Cardiac septum (tissue), 1 donor: ENCODE measurements at regions not wholly inside any gene's neighbourhood (a gene's known extent, or its start where the extent isn't known, plus 50 kb on each side); places are given as distances from the start of the nearest gene placed in this dataset.

Source experiments
- DNase-seq: peaks from one replicate; pipeline ENCODE4 v3.0.0-alpha.2; 2020; ENCODE audit warnings: low spot score
- intact Hi-C: fragments of 100-400 bp; cut with DNase I; formaldehyde crosslinking; loops from one replicate; pipeline ENCODE4 v1.14.0; 2022
- donor health status: DM: no; HTN: no; CAD: no.

DNA sequence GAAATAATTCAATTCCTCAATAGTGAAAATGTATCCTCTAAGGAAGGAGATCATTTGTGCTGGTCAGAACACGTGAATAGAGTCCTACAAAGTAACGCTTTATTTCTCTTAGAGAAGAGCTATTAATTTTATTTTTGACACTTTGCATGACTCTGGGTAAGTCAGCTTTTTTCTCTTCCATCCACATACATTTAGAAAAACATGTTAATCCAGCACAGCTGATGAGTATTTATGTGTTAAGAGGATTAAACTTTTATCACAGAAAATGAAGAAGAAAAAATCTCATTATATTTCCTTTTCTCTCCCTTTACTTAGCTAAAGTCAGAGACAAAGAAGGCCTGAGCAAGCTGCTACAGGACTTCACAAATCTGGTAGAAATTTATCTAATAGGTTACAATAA lies 649.5 kb upstream of the CCDC179 start:
- DNase-seq: no peak
- intact Hi-C loops: no loop called here

DNA sequence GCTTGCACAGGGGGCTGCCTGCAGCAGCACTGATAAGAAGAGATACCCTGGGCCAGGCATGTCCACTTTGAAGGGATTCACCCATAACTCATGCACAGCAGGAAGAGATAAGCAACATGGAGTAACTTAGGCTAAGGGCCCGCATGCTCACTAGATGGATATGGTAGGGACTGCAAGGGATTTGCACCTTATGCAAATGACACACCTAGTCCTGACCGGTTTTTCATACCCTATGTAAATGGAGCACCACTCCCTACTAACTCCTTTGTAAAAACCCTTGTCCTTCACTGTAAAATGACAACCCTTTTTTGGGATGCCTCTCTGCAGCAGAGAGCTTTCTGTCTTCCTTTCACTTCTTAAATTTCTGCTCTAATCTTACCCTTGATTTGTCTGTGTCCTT lies 658.9 kb upstream of the CCDC179 start:
- DNase-seq: no peak
- intact Hi-C loops: no loop called here

DNA sequence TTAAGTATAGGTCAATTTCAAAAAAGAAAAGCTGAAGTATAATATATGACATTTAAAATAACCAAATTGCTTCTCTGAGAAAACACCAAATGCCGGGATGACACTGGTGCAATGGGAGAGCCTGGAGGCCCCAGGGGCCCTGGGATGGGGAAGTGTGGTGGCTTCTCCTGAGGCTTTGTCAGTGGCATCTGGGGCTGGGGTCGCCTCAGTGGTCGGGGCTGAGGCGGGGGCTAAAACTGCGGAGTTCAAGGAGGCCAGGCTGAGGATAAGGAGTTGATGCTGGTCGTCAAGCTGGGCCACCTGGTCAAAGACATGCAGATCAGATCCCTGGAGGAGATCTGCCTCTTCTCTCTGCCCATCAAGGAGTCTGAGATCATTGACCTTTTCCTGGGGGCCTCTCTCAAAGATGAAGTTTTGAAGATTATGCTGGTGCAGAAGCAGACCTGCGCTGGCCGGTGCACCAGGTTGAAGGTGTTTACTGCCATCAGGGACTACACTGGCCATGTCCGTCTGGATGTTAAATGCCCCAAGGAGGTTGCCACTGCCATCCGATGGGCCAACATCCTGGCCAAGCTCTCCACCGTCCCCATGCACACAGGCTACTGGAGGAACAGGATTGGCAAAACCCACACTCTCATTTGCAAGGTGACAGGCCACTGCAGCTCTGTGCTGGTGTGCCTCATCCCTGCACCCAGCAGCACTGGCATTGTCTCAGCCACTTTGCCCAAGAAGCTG lies 660.1 kb upstream of the CCDC179 start:
- DNase-seq: no peak
- intact Hi-C loops: no loop called here

DNA sequence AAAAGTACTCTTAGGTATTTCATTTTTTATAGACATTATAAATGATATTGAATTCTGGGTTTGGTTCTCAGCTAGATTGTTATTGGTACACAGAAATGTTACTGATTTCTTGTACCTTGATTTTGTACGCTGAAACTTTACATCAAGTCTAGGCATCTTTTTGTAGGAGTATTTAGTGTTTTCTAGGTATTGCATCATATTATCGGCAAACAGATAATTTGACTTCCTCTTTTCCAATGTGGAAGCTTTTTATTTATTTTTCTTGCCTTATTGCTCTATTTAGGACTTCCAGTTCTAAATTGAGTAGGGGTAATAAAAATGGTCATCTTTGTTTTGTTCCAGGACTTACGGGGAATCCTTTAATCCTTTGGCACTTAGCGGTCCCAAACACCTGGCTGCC lies 676.6 kb upstream of the CCDC179 start:
- intact Hi-C loops: no loop called here
- DNase-seq: no peak

DNA sequence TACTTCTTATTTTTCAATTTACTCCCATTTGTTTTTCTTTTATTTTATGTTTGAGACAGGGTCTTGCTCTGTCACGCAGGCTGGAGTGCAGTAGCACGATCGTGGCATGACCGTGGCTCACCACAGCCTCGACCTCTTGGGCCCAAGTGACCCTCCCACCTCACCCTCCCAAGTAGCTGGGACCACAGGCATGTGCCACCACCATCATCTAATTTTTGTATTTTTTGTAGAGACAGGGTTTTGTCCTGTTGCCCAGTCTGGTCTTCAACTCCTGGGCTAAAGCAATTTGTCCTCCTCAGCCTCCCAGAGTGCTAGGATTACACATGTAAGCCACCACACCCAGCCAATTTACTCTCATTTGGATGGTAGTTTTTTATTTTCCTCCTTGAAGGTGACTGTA lies 679.3 kb upstream of the CCDC179 start:
- no peak for DNase-seq
- intact Hi-C loops: no loop called here

DNA sequence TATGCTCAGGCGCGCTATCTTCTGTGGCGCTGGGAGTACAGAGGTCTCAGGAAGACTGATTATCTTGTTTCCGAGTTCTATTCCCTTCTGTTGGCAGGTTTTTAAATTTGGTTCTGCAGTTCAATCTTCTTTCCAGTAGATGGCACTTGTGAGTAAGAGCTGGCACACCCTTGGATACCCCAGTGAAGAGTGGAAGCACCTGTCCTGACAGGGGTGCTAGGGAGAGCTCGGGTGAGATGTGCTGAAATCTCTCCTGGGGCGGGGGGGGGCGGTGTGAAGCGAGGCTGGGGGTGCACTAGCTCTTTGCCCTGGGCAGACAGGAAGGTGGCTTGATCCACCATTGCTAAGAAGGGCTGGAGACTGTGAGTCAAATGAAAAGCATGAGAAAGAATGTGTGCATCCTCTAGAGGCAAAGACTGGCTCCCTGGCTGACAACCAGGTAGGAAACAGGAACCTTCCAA lies 679.9 kb upstream of the CCDC179 start:
- DNase-seq: no peak
- intact Hi-C loops: no loop called here

DNA sequence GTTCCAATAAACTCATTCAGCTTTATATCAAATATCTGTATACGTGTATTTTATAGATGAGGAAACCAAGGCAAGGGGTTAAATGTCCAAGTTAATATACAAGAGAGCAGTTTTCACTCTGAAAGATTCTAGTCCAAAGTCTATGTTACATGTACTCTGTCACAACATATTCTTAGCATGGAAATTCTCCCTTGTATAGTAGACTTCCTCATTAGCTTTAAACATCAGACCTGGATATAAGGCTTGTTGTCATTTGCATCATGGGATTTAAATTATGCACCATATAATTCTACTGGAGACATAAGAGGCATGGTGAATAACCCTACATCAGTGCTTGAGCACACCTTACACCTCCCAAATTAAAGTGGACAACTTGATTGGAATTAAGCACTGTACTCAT lies 681.9 kb upstream of the CCDC179 start:
- intact Hi-C loops: no loop called here
- no peak for DNase-seq

DNA sequence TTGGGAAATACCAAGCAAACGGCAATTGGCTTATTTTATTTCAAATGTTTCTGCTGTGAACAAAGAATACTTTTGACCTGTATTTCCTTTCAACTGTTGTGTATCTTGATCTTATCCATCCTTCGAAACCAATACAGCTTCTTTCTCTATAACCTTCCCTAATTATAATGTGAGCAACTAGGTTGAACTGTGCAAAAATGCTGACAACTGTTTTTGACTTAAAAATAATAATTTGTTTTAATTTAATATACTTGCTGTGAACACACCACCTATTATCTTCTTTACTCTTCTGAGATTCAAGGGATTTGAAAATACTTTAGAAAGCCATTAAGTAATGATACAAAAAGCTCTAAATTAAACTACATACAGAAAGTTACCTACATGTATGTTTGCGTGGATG lies 682.5 kb upstream of the CCDC179 start:
- intact Hi-C loops: no loop called here
- DNase-seq: no peak

DNA sequence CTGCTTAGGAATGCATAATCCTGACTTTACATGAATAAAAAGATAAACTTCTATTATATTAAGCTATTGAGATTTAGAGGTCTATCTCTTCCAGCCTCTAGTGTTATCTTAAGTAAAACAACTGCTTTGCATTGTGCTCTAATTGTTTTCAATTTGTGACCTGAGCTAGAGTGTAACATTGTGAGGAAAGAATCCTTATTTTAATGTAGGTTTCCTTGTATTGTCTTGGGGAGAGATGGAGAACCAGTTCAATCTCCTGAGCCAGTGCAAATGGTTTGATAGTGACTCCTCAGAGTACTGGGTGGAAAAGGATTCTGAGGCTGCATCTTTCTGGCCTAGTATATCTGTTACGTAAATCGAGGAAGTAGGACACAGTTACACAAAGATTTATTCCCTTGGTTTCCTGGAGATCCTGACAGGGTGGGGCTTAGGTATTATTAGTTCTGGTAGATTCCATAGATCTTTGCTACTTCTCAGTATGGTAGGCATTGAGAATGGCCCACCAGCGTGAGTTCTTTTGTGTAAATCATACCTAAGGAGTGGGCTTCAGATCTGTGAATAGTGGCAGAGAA lies 683.5 kb upstream of the CCDC179 start:
- no peak for DNase-seq
- intact Hi-C loops: no loop called here

DNA sequence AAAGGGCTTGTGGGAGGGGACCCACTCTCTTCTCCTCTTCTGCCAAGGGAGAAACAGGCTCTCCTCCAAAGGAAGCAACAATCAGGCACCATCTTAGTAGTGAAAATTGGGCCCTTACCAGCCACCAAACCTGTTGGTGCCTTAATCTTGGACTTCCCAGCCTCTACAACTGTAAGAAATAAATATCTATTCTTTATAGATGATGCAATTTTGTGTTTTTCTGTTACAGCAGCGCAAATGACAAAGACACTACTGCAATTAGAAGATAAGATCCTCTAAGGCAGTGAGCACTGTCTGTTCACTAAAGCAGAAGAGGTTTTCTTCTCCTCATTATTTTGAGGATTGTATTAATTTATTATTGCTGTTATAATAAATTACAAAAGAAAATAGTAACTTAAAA lies 691.4 kb upstream of the CCDC179 start:
- intact Hi-C loops: no loop called here
- DNase-seq: no peak

DNA sequence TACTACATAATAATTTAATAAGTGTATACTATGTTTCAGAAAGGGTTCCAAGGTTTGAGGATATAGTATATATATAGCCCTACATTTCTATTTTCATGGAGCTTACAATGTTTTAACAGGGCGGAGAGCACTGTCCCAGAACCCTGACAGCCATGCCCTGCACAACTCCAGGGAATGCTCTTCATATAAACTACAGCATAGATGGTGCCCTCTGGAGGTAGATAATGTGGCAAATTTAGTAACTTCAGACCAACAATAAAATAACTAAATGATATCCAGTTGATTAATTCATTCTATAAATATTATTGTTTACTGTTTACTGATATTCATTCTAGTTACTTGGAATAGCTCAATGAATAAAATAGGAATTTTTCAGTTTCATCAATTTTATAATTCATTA lies 693.7 kb upstream of the CCDC179 start:
- intact Hi-C loops: no loop called here
- DNase-seq: no peak

DNA sequence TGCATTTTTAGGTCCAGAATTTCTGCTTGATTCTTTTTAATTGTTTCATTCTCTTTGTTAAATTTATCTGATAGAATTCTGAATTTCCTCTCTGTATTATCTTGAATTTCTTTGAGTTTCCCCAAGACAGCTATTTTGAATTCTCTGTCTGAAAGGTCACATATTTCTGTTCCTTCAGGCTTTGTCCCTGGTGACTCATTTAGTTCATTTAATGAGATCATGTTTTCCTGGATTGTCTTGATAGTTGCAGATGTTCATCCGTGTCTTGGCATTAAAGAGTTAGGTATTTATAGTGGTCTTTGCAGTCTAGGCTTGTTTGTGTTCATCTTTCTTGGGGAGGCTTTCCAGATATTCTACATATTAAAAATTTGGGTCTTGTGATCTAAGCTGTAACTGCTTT lies 694.8 kb upstream of the CCDC179 start:
- DNase-seq: no peak
- intact Hi-C loops: no loop called here

DNA sequence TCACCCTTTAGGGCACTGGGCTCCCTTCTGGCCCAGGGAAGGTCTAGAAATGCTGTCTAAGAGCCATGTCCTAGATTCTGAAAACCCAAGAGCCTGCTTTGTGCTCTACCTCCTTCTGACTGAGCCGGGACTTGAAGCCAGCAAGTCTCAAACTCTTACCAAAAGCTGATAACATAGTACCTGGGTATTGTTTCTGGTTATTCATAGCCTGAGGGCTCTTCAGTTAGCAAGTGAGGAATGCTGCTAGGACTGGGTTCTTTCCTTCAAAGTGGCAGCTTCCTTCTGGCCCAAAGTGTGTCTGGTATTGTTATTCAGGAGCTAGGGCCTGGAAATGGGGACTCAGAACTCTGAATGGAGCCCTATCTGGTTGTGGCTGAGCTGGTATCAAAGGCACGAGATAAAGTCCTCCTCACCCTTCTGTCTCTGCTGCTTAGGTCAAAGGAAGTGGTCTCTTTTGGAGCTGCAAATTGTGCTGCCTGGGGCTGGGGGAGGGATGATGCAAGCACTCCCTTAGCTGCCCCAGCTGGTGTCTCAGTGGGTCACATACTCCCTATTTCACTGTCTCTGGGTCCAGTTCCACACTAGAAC lies 696.0 kb upstream of the CCDC179 start:
- no peak for DNase-seq

DNA sequence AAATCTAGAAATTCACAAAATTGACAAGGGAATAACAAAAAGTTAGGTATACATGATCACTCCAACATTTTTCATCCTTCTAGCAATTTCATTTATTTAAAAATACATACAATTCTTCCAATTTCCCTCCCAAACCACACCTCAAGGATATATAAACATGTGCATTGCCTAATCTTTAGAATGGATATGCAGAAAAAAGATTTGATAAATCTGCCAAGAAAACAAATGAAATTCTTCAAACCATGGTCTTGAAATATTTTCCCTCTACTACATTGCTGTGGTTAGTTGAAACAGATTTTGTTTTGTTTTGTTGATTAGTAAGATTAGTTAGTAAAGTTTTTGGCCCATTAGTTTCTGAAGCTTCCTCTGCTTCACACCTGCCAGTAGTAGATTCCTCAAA lies 703.3 kb upstream of the CCDC179 start:
- intact Hi-C loops: no loop called here
- DNase-seq: no peak

More for the DNA sequence above, 696.0 kb upstream of the CCDC179 start:
- intact Hi-C loops: no loop called here

DNA sequence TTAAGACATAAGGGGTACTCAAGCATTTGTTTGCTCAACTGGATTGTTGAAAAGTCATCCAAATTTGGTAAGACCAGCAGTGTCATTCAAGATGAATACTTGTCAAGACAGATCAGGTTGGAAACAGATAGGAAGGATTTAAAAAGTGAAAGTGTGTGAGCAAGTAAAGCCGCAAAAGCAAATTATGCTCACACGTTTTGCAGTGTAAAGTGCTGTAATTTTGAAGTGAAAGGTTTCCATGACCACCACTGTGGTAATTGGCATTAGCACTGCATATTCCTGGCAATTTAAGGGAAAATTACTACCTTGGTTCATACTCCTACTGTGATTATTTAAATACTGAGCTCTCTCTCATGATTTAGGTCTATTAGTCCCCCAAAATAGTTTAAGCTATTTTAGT lies 704.1 kb upstream of the CCDC179 start:
- intact Hi-C loops: no loop called here
- no peak for DNase-seq

DNA sequence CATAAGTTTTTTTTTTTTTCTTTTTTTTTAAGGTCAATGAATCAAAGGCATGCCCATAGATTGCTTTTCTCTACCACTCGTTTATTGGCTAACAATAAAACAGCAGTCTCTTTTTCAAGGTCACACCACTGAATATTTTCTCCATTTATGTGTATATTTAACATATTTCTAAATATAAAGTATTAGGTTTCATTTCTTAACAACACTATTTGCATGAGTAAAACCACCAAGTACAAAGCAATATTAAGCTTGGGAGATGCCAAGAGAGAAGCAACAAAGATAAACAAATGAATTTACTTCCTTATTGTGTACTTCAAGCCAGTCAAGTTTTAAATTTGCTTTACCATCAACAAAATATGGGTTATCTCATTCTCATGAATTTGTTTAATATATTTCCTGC lies 708.9 kb upstream of the CCDC179 start:
- DNase-seq: no peak

DNA sequence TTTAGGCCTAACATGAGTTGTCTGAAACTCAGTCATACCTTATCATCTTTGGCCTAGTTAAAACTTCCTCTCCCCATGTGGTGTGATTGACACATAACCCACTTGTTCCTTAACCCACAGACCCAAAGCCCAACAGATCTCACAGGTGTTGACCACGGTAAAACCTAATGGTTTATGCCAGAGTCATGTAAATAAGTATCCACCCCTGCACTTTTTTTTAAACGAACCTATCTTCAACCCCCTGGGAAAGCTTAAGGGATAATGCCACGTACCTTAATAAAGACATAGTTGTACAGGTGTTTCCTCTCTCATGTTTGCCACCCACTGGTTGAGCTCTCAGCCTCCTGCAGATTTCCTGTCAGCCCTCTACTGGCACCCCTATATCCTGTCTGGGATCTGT lies 709.3 kb upstream of the CCDC179 start:
- intact Hi-C loops: no loop called here
- no peak for DNase-seq

More for the DNA sequence above, 708.9 kb upstream of the CCDC179 start:
- intact Hi-C loops: no loop called here

DNA sequence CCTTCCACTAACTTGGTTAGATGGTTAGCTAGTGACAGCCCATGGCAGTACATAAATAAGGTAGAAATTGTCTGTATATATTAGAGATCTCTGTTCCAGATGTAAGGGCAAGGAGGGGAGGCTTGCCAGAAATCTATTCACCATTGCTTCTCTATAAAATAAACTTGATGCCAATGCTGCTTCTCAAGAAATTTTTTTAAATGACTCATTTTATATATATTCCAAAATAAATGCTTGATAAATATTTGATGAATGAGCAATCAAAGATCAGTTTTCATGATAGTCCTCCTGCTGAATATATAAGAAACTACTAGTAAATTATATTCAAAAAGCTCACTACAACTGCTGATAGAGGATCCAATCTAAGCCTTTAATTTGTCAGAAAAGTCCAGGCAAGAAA lies 710.6 kb upstream of the CCDC179 start:
- intact Hi-C loops: no loop called here
- no peak for DNase-seq

DNA sequence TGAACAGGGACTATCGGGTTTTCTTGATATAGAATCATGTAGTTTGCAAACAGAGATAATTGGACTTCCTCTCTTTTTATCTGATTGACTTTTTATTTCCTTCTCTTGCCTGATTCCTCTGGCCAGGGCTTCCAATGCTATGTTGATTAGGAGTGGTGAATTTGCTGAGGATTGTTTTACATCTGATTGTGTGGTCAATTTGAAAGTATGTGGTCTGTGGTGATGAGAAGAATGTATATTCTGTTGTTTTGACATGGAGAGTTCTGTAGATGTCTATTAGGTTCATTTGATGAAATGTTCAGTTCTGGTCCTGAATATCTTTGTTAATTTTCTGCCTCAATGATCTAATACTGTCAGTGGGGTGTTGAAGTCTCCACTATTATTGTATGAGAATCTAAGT lies 713.2 kb upstream of the CCDC179 start:
- DNase-seq: no peak
- intact Hi-C loops: no loop called here

DNA sequence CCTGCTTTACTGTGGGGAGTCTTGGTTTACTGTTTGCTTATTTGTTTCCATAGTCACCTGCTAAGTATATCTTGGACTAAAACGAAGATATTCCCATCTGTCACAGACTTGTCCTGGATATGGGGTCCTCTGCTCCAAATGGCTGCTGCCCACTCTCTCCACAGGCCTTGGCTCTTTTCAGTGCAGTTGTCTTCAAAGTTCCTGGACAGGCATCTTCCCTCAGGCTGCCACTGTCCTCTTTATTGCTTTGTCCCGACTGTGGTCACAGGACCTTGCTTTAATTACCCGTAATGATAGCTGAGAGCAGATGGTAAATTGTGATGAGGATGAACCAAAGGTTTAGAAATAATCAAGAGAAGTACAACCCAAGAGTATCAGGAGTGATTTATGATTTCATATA lies 713.9 kb upstream of the CCDC179 start:
- intact Hi-C loops: no loop called here

DNA sequence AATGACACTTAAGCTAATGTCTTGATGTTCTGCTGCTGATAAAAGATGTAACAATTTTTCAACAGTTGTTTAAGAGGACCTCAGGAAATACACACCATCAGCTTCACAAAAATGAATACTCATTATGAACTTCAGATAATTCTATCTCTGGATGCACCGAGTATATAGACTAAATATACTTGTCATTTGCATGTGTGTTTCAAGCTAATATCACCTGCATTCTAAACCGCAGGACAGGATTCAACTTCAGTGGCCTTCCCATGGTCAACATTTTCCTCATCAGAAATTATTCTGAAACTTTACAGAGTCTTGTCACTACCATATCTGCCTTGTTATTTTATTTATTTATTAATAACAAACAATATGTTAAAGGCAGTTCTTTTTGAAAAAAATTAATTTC lies 717.0 kb upstream of the CCDC179 start:
- DNase-seq: no peak

More for the DNA sequence above, 713.9 kb upstream of the CCDC179 start:
- DNase-seq: no peak

More for the DNA sequence above, 717.0 kb upstream of the CCDC179 start:
- intact Hi-C loops: no loop called here
